Natural killer cell (primary cell): ENCODE measurements at regions not wholly inside any gene's neighbourhood (a gene's known extent, or its start where the extent isn't known, plus 50 kb on each side); places are given as distances from the start of the nearest gene placed in this dataset.

Experiments
- ATAC-seq, 3 donors: fragments of 150-1000 bp in 2 of 3; fragments of 200-7000 bp in 1 of 3; cut with Tn5 transposase; 1 replicate in 1 of 3; 2 replicates in 2 of 3; pipeline ENCODE4 v1.10.0; 2021; ENCODE audit warnings: mild to moderate bottlenecking in 2 of 3, moderate library complexity in 2 of 3
- DNase-seq, 2 donors: peaks; one replicate each; pipeline versions ENCODE4 v3.0.0 to v3.0.0-alpha.2; 2013 to 2021; ENCODE audit warnings: mixed read lengths in 1 of 2
- H3K27ac ChIP-seq: one replicate; pipeline ENCODE4 v1.5.1; 2013; ENCODE audit warnings: mild to moderate bottlenecking, low read length
- H3K27me3 ChIP-seq: one replicate; pipeline ENCODE4 v1.6.1; 2013; ENCODE audit warnings: low read length; ENCODE audit not compliant: control insufficient read depth, insufficient read depth
- H3K36me3 ChIP-seq: one replicate; pipeline ENCODE4 v1.6.1; 2013; ENCODE audit warnings: low read length; ENCODE audit not compliant: control insufficient read depth, insufficient read depth
- H3K4me1 ChIP-seq: one replicate; pipeline ENCODE4 v1.6.1; 2013; ENCODE audit warnings: low read length; ENCODE audit not compliant: control insufficient read depth, insufficient read depth
- H3K4me3 ChIP-seq: one replicate; pipeline ENCODE4 v1.5.1; 2013; ENCODE audit warnings: low read length
- H3K9me3 ChIP-seq: one replicate; pipeline ENCODE4 v1.6.1; 2013; ENCODE audit warnings: low read length; ENCODE audit not compliant: control insufficient read depth, insufficient read depth
- H3K27ac Mint-ChIP-seq, 2 donors: one replicate each; pipeline ENCODE4 v1.8.0; 2022; ENCODE audit warnings: mild to moderate bottlenecking in 2 of 2, mixed read lengths in 2 of 2, moderate library complexity in 1 of 2
- H3K27me3 Mint-ChIP-seq, 2 donors: one replicate each; pipeline ENCODE4 v1.8.0; 2022; ENCODE audit warnings: low read depth in 2 of 2, mixed read lengths in 2 of 2
- H3K36me3 Mint-ChIP-seq: one replicate; pipeline ENCODE4 v1.8.0; 2022; ENCODE audit warnings: mixed read lengths
- H3K4me1 Mint-ChIP-seq, 2 donors: one replicate each; pipeline ENCODE4 v1.8.0; 2022; ENCODE audit warnings: mixed read lengths in 2 of 2
- H3K4me3 Mint-ChIP-seq: one replicate; pipeline ENCODE4 v1.8.0; 2022; ENCODE audit warnings: mild to moderate bottlenecking, moderate library complexity, mixed read lengths
- H3K9me3 Mint-ChIP-seq, 2 donors: one replicate each; pipeline ENCODE4 v1.8.0; 2022; ENCODE audit warnings: mixed read lengths in 2 of 2
- CTCF ChIP-seq: fragments of 200-600 bp; IDR thresholded peaks from one replicate; pipeline ENCODE4 v1.8.0; 2022; ENCODE audit warnings: antibody characterized with exemption
- WGBS: methylation state at CpG from one replicate; pipeline ENCODE4 v1.1.7; 2013; ENCODE audit warnings: missing lambda C conversion rate; ENCODE audit not compliant: insufficient coverage; 5-methylcytosine and 5-hydroxymethylcytosine counted together
- intact Hi-C: fragments of 100-400 bp; cut with micrococcal nuclease; formaldehyde crosslinking; loops from one replicate; pipeline ENCODE4 v1.14.2; 2022

- H3K36me3 Mint-ChIP-seq: no peaks in the 10 kb centered on the region
- no peaks in the 10 kb centered on the region for H3K4me1 ChIP-seq
- H3K4me3 ChIP-seq: no peak overlapping the region
- ATAC-seq (no peak), DNase-seq (no peak)
- no peak for TF ChIP-seq CTCF
- intact Hi-C loops: no loop called here
- no peak overlapping the region for H3K4me3 Mint-ChIP-seq
- H3K27me3 Mint-ChIP-seq: peaks cover 9 to 19% of the 10 kb centered on the region in 2 donors
- 45% methylated on average over 6 of the region's 6 CpGs for WGBS
- H3K27me3 ChIP-seq: no peaks in the 10 kb centered on the region
- no peaks in the 10 kb centered on the region for H3K4me1 Mint-ChIP-seq
- H3K27ac Mint-ChIP-seq: no peak overlapping the region
- H3K9me3 ChIP-seq: no peaks in the 10 kb centered on the region
- no peak overlapping the region for H3K27ac ChIP-seq
- no peaks in the 10 kb centered on the region for H3K36me3 ChIP-seq
- no peaks in the 10 kb centered on the region for H3K9me3 Mint-ChIP-seq
Observed at GRCh38 chr11:32184041-32184722, 93.3 kb downstream of the RCN1 start.

- no peak overlapping the region for H3K4me3 ChIP-seq
- H3K36me3 Mint-ChIP-seq: no peaks in the 10 kb centered on the region
- TF ChIP-seq CTCF: no peak
- H3K36me3 ChIP-seq: no peaks in the 10 kb centered on the region
- intact Hi-C loops: no loop called here
- ATAC-seq: no peak
- H3K4me3 Mint-ChIP-seq: no peak overlapping the region
- no peaks in the 10 kb centered on the region for H3K4me1 ChIP-seq
- no peaks in the 10 kb centered on the region for H3K27me3 ChIP-seq
- 74% methylated on average over 10 of the region's 10 CpGs for WGBS
- H3K9me3 Mint-ChIP-seq: no peaks in the 10 kb centered on the region
- DNase-seq: no peak
- no peaks in the 10 kb centered on the region for H3K9me3 ChIP-seq
- no peak overlapping the region for H3K27ac ChIP-seq
- H3K27ac Mint-ChIP-seq: no peak overlapping the region
- no peaks in the 10 kb centered on the region for H3K4me1 Mint-ChIP-seq
- H3K27me3 Mint-ChIP-seq: peaks cover 9 to 21% of the 10 kb centered on the region in 2 donors
Observed at GRCh38 chr11:32184723-32185376, 94.0 kb downstream of the RCN1 start.

- TF ChIP-seq CTCF: no peak
- ATAC-seq (no peak), DNase-seq (no peak)
- H3K9me3 ChIP-seq: no peaks in the 10 kb centered on the region
- peaks cover 9 to 19% of the 10 kb centered on the region in 2 donors for H3K27me3 Mint-ChIP-seq
- no peaks in the 10 kb centered on the region for H3K36me3 Mint-ChIP-seq
- intact Hi-C loops: no loop called here
- WGBS: 75% methylated on average over 2 of the region's 2 CpGs
- no peak overlapping the region for H3K4me3 ChIP-seq
- H3K4me1 Mint-ChIP-seq: no peaks in the 10 kb centered on the region
- H3K4me3 Mint-ChIP-seq: no peak overlapping the region
- no peak overlapping the region for H3K27ac Mint-ChIP-seq
- H3K36me3 ChIP-seq: no peaks in the 10 kb centered on the region
- no peaks in the 10 kb centered on the region for H3K9me3 Mint-ChIP-seq
- no peaks in the 10 kb centered on the region for H3K27me3 ChIP-seq
- H3K4me1 ChIP-seq: no peaks in the 10 kb centered on the region
- no peak overlapping the region for H3K27ac ChIP-seq
Observed at GRCh38 chr11:32186118-32186517, 95.2 kb downstream of the RCN1 start.

GRCh38 chr11:32187111-32187510 lies 96.2 kb downstream of the RCN1 start:
- intact Hi-C loops: no loop called here
- peaks cover 9 to 18% of the 10 kb centered on the region in 2 donors for H3K27me3 Mint-ChIP-seq

More at GRCh38 chr11:32187111-32187510, 96.2 kb downstream of the RCN1 start:
- H3K27me3 ChIP-seq: no peaks in the 10 kb centered on the region
- Mint-ChIP-seq H3K27ac (no peak overlapping the region), H3K4me1 (no peaks in the 10 kb centered on the region), H3K4me3 (no peak overlapping the region), H3K36me3 (no peaks in the 10 kb centered on the region), H3K9me3 (no peaks in the 10 kb centered on the region)
- H3K27ac ChIP-seq: no peak overlapping the region
- ATAC-seq (no peak), DNase-seq (no peak)
- no peak overlapping the region for H3K4me3 ChIP-seq
- no peaks in the 10 kb centered on the region for H3K36me3 ChIP-seq
- no peaks in the 10 kb centered on the region for H3K4me1 ChIP-seq
- no peak for TF ChIP-seq CTCF
- no peaks in the 10 kb centered on the region for H3K9me3 ChIP-seq
